SK-N-DZ (cell line): ENCODE measurements at regions not wholly inside any gene's neighbourhood (a gene's known extent, or its start where the extent isn't known, plus 50 kb on each side); places are given as distances from the start of the nearest gene placed in this dataset.
"Not testable (repeated sequence)": the region's sequence is repeated elsewhere in the genome, so short reads cannot be mapped to it uniquely, and the experiment has no call there.

ENCODE experiments used
- DNase-seq: peaks from one replicate; pipeline ENCODE4 v3.0.0-alpha.2; 2015; ENCODE audit warnings: low spot score

GRCh38 chr7:96770758-96771157 lies 61.1 kb upstream of the SEM1 start:
- peak; percentile 72 for DNase-seq

DNA sequence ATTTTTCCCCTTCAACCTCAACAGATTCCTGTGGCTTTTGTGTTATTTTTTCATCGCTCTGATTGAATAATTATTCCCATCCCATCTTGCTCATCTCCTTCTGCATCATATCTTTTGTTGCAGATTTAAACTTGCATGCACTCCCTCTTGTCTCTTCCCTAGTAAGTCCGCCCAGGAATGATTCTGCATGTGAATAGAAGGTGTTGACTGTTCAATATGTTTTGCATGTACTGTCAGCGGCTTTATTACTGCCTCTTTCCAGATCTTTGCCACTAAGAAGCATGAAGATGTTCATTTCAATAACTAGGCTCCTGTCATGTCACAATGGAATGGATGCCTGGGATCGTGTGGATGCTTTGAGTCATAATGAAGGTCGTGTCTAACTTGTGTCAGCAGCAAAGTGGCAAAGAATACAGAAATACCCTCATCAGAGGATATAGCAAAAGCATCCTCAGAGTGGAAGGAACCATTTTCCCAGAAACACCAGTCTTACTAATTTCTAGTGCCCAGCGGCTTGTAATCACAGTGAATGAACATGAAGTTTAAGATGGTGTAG lies 62.6 kb upstream of the SEM1 start:
- DNase-seq: no peak

DNA sequence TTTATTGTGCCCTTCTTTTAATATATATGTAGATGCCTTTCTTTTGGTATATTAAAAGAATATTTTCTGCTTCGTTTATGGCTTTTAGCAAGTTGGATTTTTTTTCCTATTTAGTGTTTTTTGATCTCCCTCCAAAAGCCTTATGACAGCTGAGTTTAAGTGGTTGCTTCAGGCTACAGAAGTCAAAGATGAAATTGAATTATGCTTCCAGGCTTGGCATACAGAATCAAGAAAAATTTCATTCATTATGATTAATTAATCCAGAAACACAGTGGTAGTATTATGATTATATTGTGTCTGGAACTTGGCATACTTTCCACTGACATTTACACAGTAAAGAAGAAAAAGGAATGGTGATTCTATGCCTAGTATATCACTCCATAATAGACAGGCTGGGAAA lies 63.8 kb upstream of the SEM1 start:
- no peak for DNase-seq

- no peak for DNase-seq
These were observed 64.7 kb upstream of the SEM1 start for GRCh38 chr7:96774358-96774757.

- DNase-seq: no peak
These were observed 65.4 kb upstream of the SEM1 start for GRCh38 chr7:96775046-96775445.

GRCh38 chr7:96778263-96778662 lies 68.6 kb upstream of the SEM1 start:
- DNase-seq: no peak

- DNase-seq: no peak
These were observed 72.3 kb upstream of the SEM1 start for GRCh38 chr7:96781919-96782318.

GRCh38 chr7:96782686-96783298 lies 73.1 kb upstream of the SEM1 start:
- not testable (repeated sequence) for DNase-seq

GRCh38 chr7:96784597-96784996 lies 75.0 kb upstream of the SEM1 start:
- DNase-seq: no peak

DNA sequence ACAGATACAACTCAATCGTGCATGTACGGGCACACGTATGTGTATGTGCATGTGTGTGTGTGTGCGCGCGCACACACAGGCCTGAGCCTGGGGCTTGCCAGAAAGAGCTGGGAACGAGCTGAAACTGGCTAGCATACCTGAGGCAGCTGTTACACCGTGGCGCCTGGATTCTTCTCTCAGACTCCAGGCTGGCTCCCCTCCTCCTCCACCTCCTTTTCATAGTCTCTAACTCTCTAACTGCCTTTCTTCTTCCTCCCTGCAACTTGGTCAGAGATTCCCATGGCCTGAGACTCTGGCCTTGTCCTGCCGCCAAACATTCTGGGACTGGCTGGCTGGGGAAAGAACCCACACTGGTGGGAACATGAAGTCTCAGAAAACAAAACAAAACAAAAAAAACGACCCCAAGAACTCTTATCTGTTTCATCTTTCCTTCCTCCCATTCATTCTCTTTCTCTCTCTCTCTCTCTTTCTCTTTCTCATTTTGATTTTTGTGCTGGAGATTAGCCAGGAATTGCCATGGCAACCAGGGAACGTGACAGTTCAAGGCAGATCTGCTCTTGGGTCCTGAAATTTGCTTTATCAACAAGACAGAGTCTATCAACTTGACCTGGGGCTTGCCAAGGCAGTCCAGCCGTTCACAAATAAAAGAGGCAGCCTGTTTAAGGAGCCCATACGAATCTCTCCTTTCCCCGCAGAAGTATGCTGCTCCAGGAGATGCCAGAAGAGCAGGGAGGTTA lies 76.8 kb upstream of the SEM1 start:
- peak; percentile 24 for DNase-seq

GRCh38 chr7:96786998-96787395 lies 77.4 kb upstream of the SEM1 start:
- DNase-seq: no peak

- no peak for DNase-seq
These were observed 80.3 kb upstream of the SEM1 start for GRCh38 chr7:96789914-96790313.

GRCh38 chr7:96792115-96792514 lies 82.5 kb upstream of the SEM1 start:
- DNase-seq: no peak

DNA sequence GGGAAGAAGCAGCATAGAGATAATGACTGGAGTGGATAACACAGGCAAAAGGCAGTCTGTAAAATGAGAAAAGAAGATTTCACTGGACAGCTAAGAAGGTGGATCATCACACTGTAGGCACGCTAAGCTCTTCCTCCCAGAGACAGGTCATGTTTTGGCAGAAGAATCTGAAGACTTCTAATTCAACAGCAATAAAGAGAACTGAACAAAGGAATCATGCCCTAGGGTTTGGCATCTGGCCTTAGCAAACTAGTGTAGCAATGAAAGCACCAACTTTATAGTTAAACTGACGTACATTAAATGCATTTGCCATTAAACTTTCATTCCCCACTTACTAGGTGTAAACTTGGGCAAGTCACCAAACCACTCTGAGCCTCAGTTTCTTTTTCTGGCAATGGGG lies 84.4 kb upstream of the SEM1 start:
- DNase-seq: no peak

DNA sequence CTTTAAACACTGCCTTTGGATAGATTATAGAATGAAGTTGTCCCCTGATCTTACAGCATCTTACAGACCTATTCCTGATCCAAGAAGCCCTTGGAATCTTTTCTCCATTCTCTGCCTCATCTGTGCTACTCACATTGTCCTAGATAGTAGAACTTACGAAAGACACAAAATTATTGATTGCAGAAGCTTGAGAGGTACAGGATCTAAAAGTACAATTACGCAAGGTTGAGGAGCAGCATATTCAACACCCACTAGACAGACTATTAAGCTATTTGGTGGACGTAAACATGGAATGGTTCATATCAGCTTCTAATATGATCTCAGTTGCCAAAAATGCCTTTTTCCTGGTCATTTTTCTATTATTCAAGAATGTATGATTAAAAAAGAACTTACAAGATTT lies 90.5 kb upstream of the SEM1 start:
- no peak for DNase-seq

DNA sequence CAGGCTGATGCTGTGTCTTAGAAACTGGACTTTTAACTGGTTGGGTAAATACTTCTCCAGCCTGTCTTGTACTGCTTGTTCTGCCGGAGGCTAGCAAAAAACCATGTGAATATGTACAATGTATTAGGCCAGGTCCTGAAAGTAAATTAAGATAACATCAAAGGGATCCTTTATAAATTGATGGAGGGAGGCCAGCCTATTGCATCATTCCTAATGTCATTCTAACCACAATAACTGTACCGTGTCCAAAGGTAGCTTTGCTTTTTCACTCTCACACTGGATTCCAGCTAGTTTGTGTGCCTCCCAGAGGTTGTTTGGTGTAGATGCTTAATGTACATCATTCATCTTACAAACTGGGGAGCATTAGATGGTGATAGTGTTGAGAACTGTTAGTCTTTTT lies 91.2 kb upstream of the SEM1 start:
- DNase-seq: peak; percentile 7

DNA sequence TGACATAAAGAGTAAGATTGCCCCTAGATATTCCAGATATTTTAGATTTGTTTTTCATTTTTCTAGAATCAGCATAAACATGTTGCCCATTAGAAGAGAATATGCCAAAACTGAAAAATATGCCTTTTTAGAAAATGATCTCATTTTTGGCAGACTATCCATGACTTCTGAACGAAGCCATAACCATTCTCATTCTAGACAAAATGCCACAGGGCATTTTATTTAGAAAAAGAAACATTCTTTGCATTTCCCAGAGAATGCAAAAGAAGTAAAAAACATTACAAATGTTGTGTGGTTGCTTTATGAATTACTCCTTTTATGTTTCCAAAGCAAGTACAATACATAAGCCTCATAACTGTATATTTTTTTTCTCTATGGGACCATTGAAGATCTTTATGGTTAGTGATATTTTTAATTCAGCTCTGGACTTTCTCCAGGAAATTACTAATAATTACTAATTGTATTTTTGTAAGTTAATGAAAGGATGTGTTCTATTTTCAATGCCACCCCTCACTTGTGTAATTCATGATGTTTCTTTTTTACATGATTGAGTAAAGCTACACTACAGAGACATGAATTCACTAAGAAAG lies 109.6 kb upstream of the SEM1 start:
- no peak for DNase-seq

DNA sequence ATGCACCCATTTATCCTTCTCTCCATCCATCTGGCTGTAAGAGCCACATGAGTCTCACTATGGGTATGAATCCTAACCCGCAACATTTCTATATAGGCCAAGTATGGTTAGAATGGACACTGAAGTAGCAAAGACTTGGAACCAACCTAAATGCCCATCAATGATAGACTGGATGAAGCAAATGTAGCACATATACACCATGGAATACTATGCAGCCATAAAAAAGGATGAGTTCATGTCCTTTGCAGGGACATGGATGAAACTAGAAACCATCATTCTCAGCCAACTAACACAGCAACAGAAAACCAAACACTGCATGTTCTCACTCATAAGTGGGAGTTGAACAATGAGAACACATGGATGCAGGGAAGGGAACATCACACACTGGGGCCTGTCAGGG lies 111.5 kb upstream of the SEM1 start:
- DNase-seq: not testable (repeated sequence)

DNA sequence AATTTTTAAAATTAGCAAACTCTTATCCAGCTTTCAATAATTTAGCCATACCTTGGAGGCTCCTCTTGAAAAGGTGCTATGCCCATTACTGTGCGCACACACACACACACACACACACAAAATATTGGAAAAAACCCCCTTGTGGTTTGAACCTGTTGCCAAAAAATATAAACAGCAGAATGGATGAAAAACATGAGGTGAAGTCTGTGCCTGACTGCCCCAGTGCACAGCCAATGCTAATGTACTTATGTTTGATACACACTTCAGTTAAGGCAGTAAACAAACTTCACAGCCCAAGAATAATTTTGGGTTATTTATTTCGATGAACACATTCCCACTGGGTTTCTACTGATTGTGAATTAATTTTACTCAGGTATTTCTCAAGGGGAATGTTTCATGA lies 113.2 kb upstream of the SEM1 start:
- no peak for DNase-seq

DNA sequence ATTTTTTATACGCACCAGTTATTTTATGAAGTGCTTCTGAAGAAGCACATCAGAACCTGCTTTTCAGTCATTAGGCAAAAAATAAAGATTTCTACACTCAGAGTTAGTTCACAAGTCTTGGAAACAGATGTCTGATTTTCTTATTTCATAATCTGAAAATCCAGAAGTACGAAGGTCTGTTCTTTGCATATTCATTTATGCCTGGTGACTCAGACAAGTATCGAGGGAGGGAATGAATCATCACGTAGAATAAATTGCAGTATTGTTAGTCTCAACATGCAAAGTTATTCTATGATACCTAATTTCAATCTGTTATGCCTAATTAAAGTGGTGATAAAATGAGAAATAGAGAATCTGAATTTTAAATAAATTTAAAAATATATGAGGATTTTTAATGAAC lies 113.6 kb upstream of the SEM1 start:
- DNase-seq: no peak

DNA sequence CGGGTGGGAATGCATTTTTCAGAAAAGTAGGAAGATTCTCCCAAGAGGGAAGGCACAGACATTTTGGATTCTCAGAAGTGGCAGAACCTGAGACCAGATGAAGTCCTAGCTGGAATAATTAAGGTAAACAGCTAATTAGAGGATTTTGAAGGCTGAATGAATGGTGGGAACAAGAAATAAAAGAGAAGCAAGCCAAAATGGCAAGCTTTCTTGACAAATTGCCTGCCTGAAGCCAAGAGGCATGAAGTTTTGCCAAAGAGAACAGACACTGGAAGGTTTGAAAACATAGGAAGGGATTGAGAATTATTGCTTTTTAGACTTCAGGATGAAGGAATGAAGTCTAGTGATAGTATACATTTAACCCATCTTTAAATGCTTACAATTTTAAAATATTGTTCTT lies 115.0 kb upstream of the SEM1 start:
- DNase-seq: no peak

- no peak for DNase-seq
These were observed 115.6 kb upstream of the SEM1 start for GRCh38 chr7:96825285-96825684.

- no peak for DNase-seq
These were observed 116.4 kb upstream of the SEM1 start for GRCh38 chr7:96826089-96826488.
